ENCODE measurements at regions not wholly inside any gene's neighbourhood (a gene's known extent, or its start where the extent isn't known, plus 50 kb on each side); places are given as distances from the start of the nearest gene placed in this dataset.

GRCh38 chr6:169038691-169039090, 215.0 kb downstream of the THBS2 start:
- intact Hi-C loops (cut with DNase I): no loop called here
- no peak overlapping the region for H3K4me3 ChIP-seq (ENCODE audit: low read length in 3 of 3)
- TF ChIP-seq CTCF (IDR thresholded peaks at IDR 0.05; ENCODE audit: borderline replicate concordance, extremely low read depth, insufficient read depth): no peak
- DNase-seq: no peak
- H3K9me3 ChIP-seq (ENCODE audit: control insufficient read depth in 2 of 3, insufficient read depth in 1 of 3, low read length in 3 of 3): peaks cover 0 to 11% (median 0%) of the 10 kb centered on the region in 3 donors
- no peak overlapping the region for H3K9ac ChIP-seq (ENCODE audit: low read length in 3 of 3)
- H3K27ac ChIP-seq (ENCODE audit: low read depth in 2 of 2, low read length in 2 of 2): no peak overlapping the region
- FAIRE-seq: no peak
- H3K36me3 ChIP-seq (ENCODE audit: control insufficient read depth in 2 of 3, insufficient read depth in 3 of 3, low read length in 3 of 3): no peaks in the 10 kb centered on the region
- H3K27me3 ChIP-seq (ENCODE audit: control insufficient read depth, insufficient read depth, low read length): no peaks in the 10 kb centered on the region
- H3K4me1 ChIP-seq (ENCODE audit: control insufficient read depth in 2 of 3, insufficient read depth in 2 of 3, low read depth in 1 of 3, low read length in 3 of 3): no peaks in the 10 kb centered on the region

GRCh38 chr6:169035385-169036240, 218.0 kb downstream of the THBS2 start:
- Histone ChIP-seq H3K36me3 (ENCODE audit: control insufficient read depth in 2 of 3, insufficient read depth in 3 of 3, low read length in 3 of 3) (no peaks in the 10 kb centered on the region), H3K4me3 (ENCODE audit: low read length in 3 of 3) (no peak overlapping the region), H3K4me1 (ENCODE audit: control insufficient read depth in 2 of 3, insufficient read depth in 2 of 3, low read depth in 1 of 3, low read length in 3 of 3) (no peaks in the 10 kb centered on the region), H3K27me3 (ENCODE audit: control insufficient read depth, insufficient read depth, low read length) (no peaks in the 10 kb centered on the region), H3K27ac (ENCODE audit: low read depth in 2 of 2, low read length in 2 of 2) (no peak overlapping the region), H3K9ac (ENCODE audit: low read length in 3 of 3) (no peak overlapping the region), H3K9me3 (ENCODE audit: control insufficient read depth in 2 of 3, insufficient read depth in 1 of 3, low read length in 3 of 3) (peaks cover 0 to 11% (median 0%) of the 10 kb centered on the region in 3 donors)
- no peak for TF ChIP-seq CTCF (IDR thresholded peaks at IDR 0.05; ENCODE audit: borderline replicate concordance, extremely low read depth, insufficient read depth)
- DNase-seq (peak in 1 of 5 donors; percentile 55), FAIRE-seq (no peak)
- intact Hi-C loops (cut with DNase I): no loop called here

GRCh38 chr6:169034516-169035167, 219.0 kb downstream of the THBS2 start:
- Histone ChIP-seq H3K9ac (ENCODE audit: low read length in 3 of 3) (no peak overlapping the region), H3K27ac (ENCODE audit: low read depth in 2 of 2, low read length in 2 of 2) (no peak overlapping the region), H3K9me3 (ENCODE audit: control insufficient read depth in 2 of 3, insufficient read depth in 1 of 3, low read length in 3 of 3) (peaks cover 0 to 11% (median 0%) of the 10 kb centered on the region in 3 donors), H3K4me1 (ENCODE audit: control insufficient read depth in 2 of 3, insufficient read depth in 2 of 3, low read depth in 1 of 3, low read length in 3 of 3) (no peaks in the 10 kb centered on the region), H3K36me3 (ENCODE audit: control insufficient read depth in 2 of 3, insufficient read depth in 3 of 3, low read length in 3 of 3) (no peaks in the 10 kb centered on the region), H3K4me3 (ENCODE audit: low read length in 3 of 3) (no peak overlapping the region), H3K27me3 (ENCODE audit: control insufficient read depth, insufficient read depth, low read length) (no peaks in the 10 kb centered on the region)
- TF ChIP-seq CTCF (IDR thresholded peaks at IDR 0.05; ENCODE audit: borderline replicate concordance, extremely low read depth, insufficient read depth): no peak
- FAIRE-seq: no peak
- intact Hi-C loops (cut with DNase I): no loop called here
- DNase-seq: peak in 1 of 5 donors; percentile 37
